ENCODE measurements at regions not wholly inside any gene's neighbourhood (a gene's known extent, or its start where the extent isn't known, plus 50 kb on each side); places are given as distances from the start of the nearest gene placed in this dataset.

GRCh38 chr5:178797546-178798440 is 62.0 kb upstream of the ZNF354B start (continued):
- no peak for TF ChIP-seq PBX3 (CRISPR knock-in tag; IDR thresholded peaks at IDR 0.05)
- TF ChIP-seq PRDM2 (tag by site-specific recombination; IDR thresholded peaks at IDR 0.05; ENCODE audit: borderline replicate concordance), result no peak
- no peak for TF ChIP-seq ZNF2 (tag by site-specific recombination; IDR thresholded peaks at IDR 0.05)
- TF ChIP-seq MYNN (tag by site-specific recombination; IDR thresholded peaks at IDR 0.05; ENCODE audit: borderline replicate concordance), result no peak
- TF ChIP-seq GLIS1 (tag by site-specific recombination; IDR thresholded peaks at IDR 0.05), result no peak
- no peak for TF ChIP-seq KLF10 (tag by site-specific recombination; IDR thresholded peaks at IDR 0.05)
- TF ChIP-seq ZBTB17 (tag by site-specific recombination; IDR thresholded peaks at IDR 0.05), result no peak

- Histone ChIP-seq H3K36me3 (ENCODE audit: control insufficient read depth in 2 of 2, insufficient read depth in 1 of 2, low read length in 2 of 2) (no peaks in the 10 kb centered on the region), H3K4me3 (ENCODE audit: low read depth, low read length) (no peak overlapping the region), H3K9me3 (ENCODE audit: control insufficient read depth, insufficient read depth, low read depth, low read length) (no peaks in the 10 kb centered on the region), H3K4me1 (ENCODE audit: control insufficient read depth, insufficient read depth, low read length) (no peaks in the 10 kb centered on the region), H3K27ac (ENCODE audit: extremely low read depth, low read depth, low read length) (no peak overlapping the region)
- ChIA-PET CTCF (no interaction called here), POLR2A (no interaction called here)
- 0 out of 2 replicates have a peak, but pooled peaks have one; percentile 26 for TF ChIP-seq ZIC2 (tag by site-specific recombination; IDR thresholded peaks at IDR 0.05)
- TF ChIP-seq PBX3 (CRISPR knock-in tag; IDR thresholded peaks at IDR 0.05), result no peak
- no peak for TF ChIP-seq ZNF211 (tag by site-specific recombination; IDR thresholded peaks at IDR 0.05; ENCODE audit: low read depth)
- TF ChIP-seq ZNF768 (tag by site-specific recombination; IDR thresholded peaks at IDR 0.05), result no peak
These were observed 62.6 kb upstream of the ZNF354B start for GRCh38 chr5:178797101-178797521.

GRCh38 chr5:178796165-178796945 is 63.4 kb upstream of the ZNF354B start:
- Histone ChIP-seq H3K27ac (ENCODE audit: extremely low read depth, low read depth, low read length) (no peak overlapping the region), H3K36me3 (ENCODE audit: control insufficient read depth in 2 of 2, insufficient read depth in 1 of 2, low read length in 2 of 2) (no peaks in the 10 kb centered on the region), H3K4me1 (ENCODE audit: control insufficient read depth, insufficient read depth, low read length) (no peaks in the 10 kb centered on the region), H3K9me3 (ENCODE audit: control insufficient read depth, insufficient read depth, low read depth, low read length) (no peaks in the 10 kb centered on the region), H3K4me3 (ENCODE audit: low read depth, low read length) (no peak overlapping the region)
- ChIA-PET POLR2A (no interaction called here), CTCF (no interaction called here)
- TF ChIP-seq ZNF645 (tag by site-specific recombination; IDR thresholded peaks at IDR 0.05) (no peak), ZNF677 (tag by site-specific recombination; IDR thresholded peaks at IDR 0.05) (no peak), BCL6B (tag by site-specific recombination; IDR thresholded peaks at IDR 0.05) (no peak), ZNF311 (tag by site-specific recombination; IDR thresholded peaks at IDR 0.05; ENCODE audit: borderline replicate concordance) (no peak), ZNF248 (tag by site-specific recombination; IDR thresholded peaks at IDR 0.05) (no peak), ZNF785 (tag by site-specific recombination; IDR thresholded peaks at IDR 0.05) (no peak)
